ENCODE measurements at regions not wholly inside any gene's neighbourhood (a gene's known extent, or its start where the extent isn't known, plus 50 kb on each side); places are given as distances from the start of the nearest gene placed in this dataset.
"Not testable (repeated sequence)": the region's sequence is repeated elsewhere in the genome, so short reads cannot be mapped to it uniquely, and the experiment has no call there.

GRCh38 chr10:8315619-8316021 lies 261.1 kb downstream of the GATA3 start:
- DNase-seq, result no peak

GRCh38 chr10:8316284-8316683 lies 261.8 kb downstream of the GATA3 start:
- no peak for DNase-seq

GRCh38 chr10:8318429-8318828 lies 263.9 kb downstream of the GATA3 start:
- not testable (repeated sequence) for DNase-seq

GRCh38 chr10:8318956-8319355 lies 264.5 kb downstream of the GATA3 start:
- no peak for DNase-seq

GRCh38 chr10:8319704-8320103 lies 265.2 kb downstream of the GATA3 start:
- DNase-seq, result no peak

- DNase-seq, result no peak
Measured at GRCh38 chr10:8321990-8322389, 267.5 kb downstream of the GATA3 start.

GRCh38 chr10:8323428-8324054 lies 269.1 kb downstream of the GATA3 start:
- DNase-seq, result no peak

- DNase-seq, result no peak
Measured at GRCh38 chr10:8325024-8325980, 270.8 kb downstream of the GATA3 start.

- DNase-seq, result no peak
Measured at GRCh38 chr10:8326396-8327139, 272.1 kb downstream of the GATA3 start.

GRCh38 chr10:8327140-8327423 lies 272.6 kb downstream of the GATA3 start:
- no peak for DNase-seq

- no peak for DNase-seq
Measured at GRCh38 chr10:8331387-8331786, 276.9 kb downstream of the GATA3 start.

GRCh38 chr10:8331896-8332729 lies 277.6 kb downstream of the GATA3 start:
- peak; percentile 55 for DNase-seq

- no peak for DNase-seq
Measured at GRCh38 chr10:8332730-8333111, 278.2 kb downstream of the GATA3 start.

- DNase-seq, result no peak
Measured at GRCh38 chr10:8334631-8335030, 280.1 kb downstream of the GATA3 start.

GRCh38 chr10:8336629-8337331 lies 282.3 kb downstream of the GATA3 start:
- DNase-seq, result no peak

GRCh38 chr10:8337332-8337651 lies 282.8 kb downstream of the GATA3 start:
- no peak for DNase-seq

GRCh38 chr10:8338177-8338766 lies 283.8 kb downstream of the GATA3 start:
- no peak for DNase-seq

GRCh38 chr10:8344756-8345155 lies 290.3 kb downstream of the GATA3 start:
- DNase-seq, result no peak

GRCh38 chr10:8346861-8347260 lies 292.4 kb downstream of the GATA3 start:
- DNase-seq, result no peak

- DNase-seq, result not testable (repeated sequence)
Measured at GRCh38 chr10:8347614-8348013, 293.1 kb downstream of the GATA3 start.

GRCh38 chr10:8349610-8350249 lies 295.2 kb downstream of the GATA3 start:
- DNase-seq, result no peak
